ENCODE measurements at regions not wholly inside any gene's neighbourhood (a gene's known extent, or its start where the extent isn't known, plus 50 kb on each side); places are given as distances from the start of the nearest gene placed in this dataset.

- H3K27ac Mint-ChIP-seq = no peak overlapping the region
- TF ChIP-seq CTCF (IDR thresholded peaks at IDR 0.05) = peak; percentile 74
- DNase-seq = no peak
- no peaks in the 10 kb centered on the region for H3K9me3 Mint-ChIP-seq
- H3K4me3 Mint-ChIP-seq = no peak overlapping the region
- no peaks in the 10 kb centered on the region for H3K27me3 Mint-ChIP-seq (ENCODE audit: insufficient read depth)
- H3K36me3 Mint-ChIP-seq (ENCODE audit: low read depth) = no peaks in the 10 kb centered on the region
- peaks cover 57% of the 10 kb centered on the region for H3K4me1 Mint-ChIP-seq (ENCODE audit: low read depth)
Measured at GRCh38 chr10:4267086-4267773, 482.2 kb upstream of the KLF6 start.

- H3K27ac Mint-ChIP-seq = no peak overlapping the region
- H3K4me3 Mint-ChIP-seq = no peak overlapping the region
- no peak for DNase-seq
- H3K27me3 Mint-ChIP-seq (ENCODE audit: insufficient read depth) = no peaks in the 10 kb centered on the region
- TF ChIP-seq CTCF (IDR thresholded peaks at IDR 0.05) = no peak
- no peaks in the 10 kb centered on the region for H3K9me3 Mint-ChIP-seq
- H3K4me1 Mint-ChIP-seq (ENCODE audit: low read depth) = peaks cover 57% of the 10 kb centered on the region
- H3K36me3 Mint-ChIP-seq (ENCODE audit: low read depth) = no peaks in the 10 kb centered on the region
Measured at GRCh38 chr10:4266416-4267085, 481.5 kb upstream of the KLF6 start.

GRCh38 chr10:4265964-4266363, 481.0 kb upstream of the KLF6 start:
- Mint-ChIP-seq H3K4me3 (no peak overlapping the region), H3K4me1 (ENCODE audit: low read depth) (peaks cover 55% of the 10 kb centered on the region), H3K27me3 (ENCODE audit: insufficient read depth) (no peaks in the 10 kb centered on the region), H3K9me3 (no peaks in the 10 kb centered on the region), H3K27ac (no peak overlapping the region), H3K36me3 (ENCODE audit: low read depth) (no peaks in the 10 kb centered on the region)
- TF ChIP-seq CTCF (IDR thresholded peaks at IDR 0.05) = no peak
- DNase-seq = no peak

- Mint-ChIP-seq H3K27me3 (ENCODE audit: insufficient read depth) (no peaks in the 10 kb centered on the region), H3K4me1 (ENCODE audit: low read depth) (peaks cover 59% of the 10 kb centered on the region)
- no peak for TF ChIP-seq CTCF (IDR thresholded peaks at IDR 0.05)
Measured at GRCh38 chr10:4264209-4264865, 479.3 kb upstream of the KLF6 start.

GRCh38 chr10:4263601-4263921, 478.6 kb upstream of the KLF6 start:
- no peak overlapping the region for H3K4me3 Mint-ChIP-seq
- H3K4me1 Mint-ChIP-seq (ENCODE audit: low read depth) = peaks cover 56% of the 10 kb centered on the region
- no peaks in the 10 kb centered on the region for H3K27me3 Mint-ChIP-seq (ENCODE audit: insufficient read depth)
- H3K27ac Mint-ChIP-seq = no peak overlapping the region
- no peak for TF ChIP-seq CTCF (IDR thresholded peaks at IDR 0.05)
- no peak for DNase-seq
- no peaks in the 10 kb centered on the region for H3K9me3 Mint-ChIP-seq
- H3K36me3 Mint-ChIP-seq (ENCODE audit: low read depth) = no peaks in the 10 kb centered on the region

More at GRCh38 chr10:4264209-4264865, 479.3 kb upstream of the KLF6 start:
- no peaks in the 10 kb centered on the region for H3K36me3 Mint-ChIP-seq (ENCODE audit: low read depth)
- H3K4me3 Mint-ChIP-seq = no peak overlapping the region
- no peak overlapping the region for H3K27ac Mint-ChIP-seq
- H3K9me3 Mint-ChIP-seq = no peaks in the 10 kb centered on the region
- no peak for DNase-seq

All from HFFc6 (cell line).